ENCODE measurements at regions not wholly inside any gene's neighbourhood (a gene's known extent, or its start where the extent isn't known, plus 50 kb on each side); places are given as distances from the start of the nearest gene placed in this dataset.

- 84% methylated on average over 2 of the region's 2 CpGs for WGBS (ENCODE audit: low lambda C conversion rate)
Measured at GRCh38 chr13:75214846-75215245, 267.1 kb downstream of the TBC1D4 start.

More at GRCh38 chr13:75214846-75215245, 267.1 kb downstream of the TBC1D4 start:
- no peaks in the 10 kb centered on the region for H3F3A ChIP-seq (replicated peaks; ENCODE audit: insufficient read depth)
- no peaks in the 10 kb centered on the region for H3K9me3 ChIP-seq
- CTCF ChIA-PET, result interaction anchor here (1.0 kb wide), 1 partner anchor 22 kb away, joined by 3 read pairs; no protein-coding TSS in a partner anchor
- no peak for DNase-seq
- no peak overlapping the region for H2AFZ ChIP-seq (ENCODE audit: low read depth)
- no peak overlapping the region for H3K27ac ChIP-seq (ENCODE audit: low read depth in 2 of 2, low read length in 1 of 2)
- POLR2A ChIA-PET, result no interaction called here
- no peak overlapping the region for H3K4me2 ChIP-seq
- no peaks in the 10 kb centered on the region for H3K79me2 ChIP-seq (ENCODE audit: insufficient read depth)
- peaks cover 0 to 10% of the 10 kb centered on the region in 2 experiments; a peak in 2 of 4 replicates for H3K4me1 ChIP-seq (ENCODE audit: control insufficient read depth in 1 of 2, insufficient read depth in 2 of 2, low read depth in 1 of 2, low read length in 1 of 2)
- H3K9ac ChIP-seq, result no peak overlapping the region
- H4K20me1 ChIP-seq (ENCODE audit: insufficient read depth), result no peaks in the 10 kb centered on the region
- no peaks in the 10 kb centered on the region for H3K9me2 ChIP-seq
- TF ChIP-seq RCOR1 (IDR thresholded peaks at IDR 0.05; ENCODE audit: low read length) (no peak), SIN3A (IDR thresholded peaks at IDR 0.05; ENCODE audit: borderline replicate concordance, low read depth, low read length) (no peak), GATA2 (CRISPR knock-in tag; IDR thresholded peaks at IDR 0.05) (no peak), FOSL2 (IDR thresholded peaks at IDR 0.05; ENCODE audit: borderline replicate concordance, low read depth) (no peak), TEAD4 (IDR thresholded peaks at IDR 0.05; ENCODE audit: borderline replicate concordance, insufficient read depth) (no peak), YY1 (IDR thresholded peaks at IDR 0.05; ENCODE audit: low read depth) (no peak), FOXM1 (IDR thresholded peaks at IDR 0.05; ENCODE audit: low read depth) (no peak), NRF1 (IDR thresholded peaks at IDR 0.05; ENCODE audit: low read depth, low read length) (no peak), FOXJ3 (CRISPR knock-in tag; IDR thresholded peaks at IDR 0.05) (no peak), MEF2A (IDR thresholded peaks at IDR 0.05; ENCODE audit: borderline replicate concordance, low read depth) (no peak), POLR2AphosphoS5 (IDR thresholded peaks at IDR 0.05; ENCODE audit: low read depth, low read length) (no peak), REST (IDR thresholded peaks at IDR 0.05; ENCODE audit: low read depth, low read length) (no peak), TCF12 (IDR thresholded peaks at IDR 0.05) (no peak), EP300 (IDR thresholded peaks at IDR 0.05; ENCODE audit: borderline replicate concordance in 1 of 2, low read depth in 1 of 2, low read length in 1 of 2) (no peak)
- TF ChIP-seq, protein P1, sequence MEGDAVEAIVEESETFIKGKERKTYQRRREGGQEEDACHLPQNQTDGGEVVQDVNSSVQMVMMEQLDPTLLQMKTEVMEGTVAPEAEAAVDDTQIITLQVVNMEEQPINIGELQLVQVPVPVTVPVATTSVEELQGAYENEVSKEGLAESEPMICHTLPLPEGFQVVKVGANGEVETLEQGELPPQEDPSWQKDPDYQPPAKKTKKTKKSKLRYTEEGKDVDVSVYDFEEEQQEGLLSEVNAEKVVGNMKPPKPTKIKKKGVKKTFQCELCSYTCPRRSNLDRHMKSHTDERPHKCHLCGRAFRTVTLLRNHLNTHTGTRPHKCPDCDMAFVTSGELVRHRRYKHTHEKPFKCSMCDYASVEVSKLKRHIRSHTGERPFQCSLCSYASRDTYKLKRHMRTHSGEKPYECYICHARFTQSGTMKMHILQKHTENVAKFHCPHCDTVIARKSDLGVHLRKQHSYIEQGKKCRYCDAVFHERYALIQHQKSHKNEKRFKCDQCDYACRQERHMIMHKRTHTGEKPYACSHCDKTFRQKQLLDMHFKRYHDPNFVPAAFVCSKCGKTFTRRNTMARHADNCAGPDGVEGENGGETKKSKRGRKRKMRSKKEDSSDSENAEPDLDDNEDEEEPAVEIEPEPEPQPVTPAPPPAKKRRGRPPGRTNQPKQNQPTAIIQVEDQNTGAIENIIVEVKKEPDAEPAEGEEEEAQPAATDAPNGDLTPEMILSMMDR (IDR thresholded peaks at IDR 0.05), result no peak
- TF ChIP-seq, protein P2, sequence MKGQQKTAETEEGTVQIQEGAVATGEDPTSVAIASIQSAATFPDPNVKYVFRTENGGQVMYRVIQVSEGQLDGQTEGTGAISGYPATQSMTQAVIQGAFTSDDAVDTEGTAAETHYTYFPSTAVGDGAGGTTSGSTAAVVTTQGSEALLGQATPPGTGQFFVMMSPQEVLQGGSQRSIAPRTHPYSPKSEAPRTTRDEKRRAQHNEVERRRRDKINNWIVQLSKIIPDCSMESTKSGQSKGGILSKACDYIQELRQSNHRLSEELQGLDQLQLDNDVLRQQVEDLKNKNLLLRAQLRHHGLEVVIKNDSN (IDR thresholded peaks at IDR 0.05; ENCODE audit: borderline replicate concordance, low read depth), result no peak
- TF ChIP-seq, protein P3, sequence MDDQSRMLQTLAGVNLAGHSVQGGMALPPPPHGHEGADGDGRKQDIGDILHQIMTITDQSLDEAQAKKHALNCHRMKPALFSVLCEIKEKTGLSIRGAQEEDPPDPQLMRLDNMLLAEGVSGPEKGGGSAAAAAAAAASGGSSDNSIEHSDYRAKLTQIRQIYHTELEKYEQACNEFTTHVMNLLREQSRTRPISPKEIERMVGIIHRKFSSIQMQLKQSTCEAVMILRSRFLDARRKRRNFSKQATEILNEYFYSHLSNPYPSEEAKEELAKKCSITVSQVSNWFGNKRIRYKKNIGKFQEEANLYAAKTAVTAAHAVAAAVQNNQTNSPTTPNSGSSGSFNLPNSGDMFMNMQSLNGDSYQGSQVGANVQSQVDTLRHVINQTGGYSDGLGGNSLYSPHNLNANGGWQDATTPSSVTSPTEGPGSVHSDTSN (IDR thresholded peaks at IDR 0.05), result no peak
- TF ChIP-seq, protein P4, sequence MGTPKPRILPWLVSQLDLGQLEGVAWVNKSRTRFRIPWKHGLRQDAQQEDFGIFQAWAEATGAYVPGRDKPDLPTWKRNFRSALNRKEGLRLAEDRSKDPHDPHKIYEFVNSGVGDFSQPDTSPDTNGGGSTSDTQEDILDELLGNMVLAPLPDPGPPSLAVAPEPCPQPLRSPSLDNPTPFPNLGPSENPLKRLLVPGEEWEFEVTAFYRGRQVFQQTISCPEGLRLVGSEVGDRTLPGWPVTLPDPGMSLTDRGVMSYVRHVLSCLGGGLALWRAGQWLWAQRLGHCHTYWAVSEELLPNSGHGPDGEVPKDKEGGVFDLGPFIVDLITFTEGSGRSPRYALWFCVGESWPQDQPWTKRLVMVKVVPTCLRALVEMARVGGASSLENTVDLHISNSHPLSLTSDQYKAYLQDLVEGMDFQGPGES (IDR thresholded peaks at IDR 0.05; ENCODE audit: low read depth, low read length), result no peak
- H3K4me3 ChIP-seq (ENCODE audit: low read depth in 2 of 2, low read length in 1 of 2), result no peak overlapping the region
- no peaks in the 10 kb centered on the region for H3K36me3 ChIP-seq (replicated peaks in 1 of 2; ENCODE audit: control insufficient read depth in 1 of 2, insufficient read depth in 2 of 2, low read length in 1 of 2)
- H3K27me3 ChIP-seq (ENCODE audit: insufficient read depth), result no peaks in the 10 kb centered on the region
